GM20000 (cell line): ENCODE measurements at regions not wholly inside any gene's neighbourhood (a gene's known extent, or its start where the extent isn't known, plus 50 kb on each side); places are given as distances from the start of the nearest gene placed in this dataset.
"Not testable (repeated sequence)": the region's sequence is repeated elsewhere in the genome, so short reads cannot be mapped to it uniquely, and the experiment has no call there.

Source experiments
- DNase-seq: peaks from one replicate; pipeline ENCODE4 v3.0.0; 2012; ENCODE audit warnings: low spot score
- CTCF ChIP-seq: IDR thresholded peaks from 2 replicates; pipeline ENCODE4 v1.5.1; 2012; ENCODE audit warnings: mild to moderate bottlenecking, control low read depth; ENCODE audit errors: extremely low read depth, missing control alignments

- DNase-seq: no peak
- no peak for TF ChIP-seq CTCF
These were observed 976.2 kb upstream of the LRFN5 start for GRCh38 chr14:40630471-40630870.

- DNase-seq: not testable (repeated sequence)
These were observed 977.0 kb upstream of the LRFN5 start for GRCh38 chr14:40629551-40630137.

- no peak for DNase-seq
- no peak for TF ChIP-seq CTCF
These were observed 977.5 kb upstream of the LRFN5 start for GRCh38 chr14:40629144-40629543.

- TF ChIP-seq CTCF: no peak
- no peak for DNase-seq
These were observed 983.0 kb upstream of the LRFN5 start for GRCh38 chr14:40623643-40624042.

GRCh38 chr14:40618225-40618898 lies 988.3 kb upstream of the LRFN5 start:
- no peak for TF ChIP-seq CTCF
- no peak for DNase-seq

- no peak for DNase-seq
- TF ChIP-seq CTCF: no peak
These were observed 990.1 kb upstream of the LRFN5 start for GRCh38 chr14:40616579-40616978.

GRCh38 chr14:40601063-40601462 lies 1005.6 kb upstream of the LRFN5 start:
- TF ChIP-seq CTCF: no peak
- no peak for DNase-seq

- TF ChIP-seq CTCF: no peak
- no peak for DNase-seq
These were observed 1007.0 kb upstream of the LRFN5 start for GRCh38 chr14:40599725-40600124.
